ENCODE measurements at regions not wholly inside any gene's neighbourhood (a gene's known extent, or its start where the extent isn't known, plus 50 kb on each side); places are given as distances from the start of the nearest gene placed in this dataset.

DNA sequence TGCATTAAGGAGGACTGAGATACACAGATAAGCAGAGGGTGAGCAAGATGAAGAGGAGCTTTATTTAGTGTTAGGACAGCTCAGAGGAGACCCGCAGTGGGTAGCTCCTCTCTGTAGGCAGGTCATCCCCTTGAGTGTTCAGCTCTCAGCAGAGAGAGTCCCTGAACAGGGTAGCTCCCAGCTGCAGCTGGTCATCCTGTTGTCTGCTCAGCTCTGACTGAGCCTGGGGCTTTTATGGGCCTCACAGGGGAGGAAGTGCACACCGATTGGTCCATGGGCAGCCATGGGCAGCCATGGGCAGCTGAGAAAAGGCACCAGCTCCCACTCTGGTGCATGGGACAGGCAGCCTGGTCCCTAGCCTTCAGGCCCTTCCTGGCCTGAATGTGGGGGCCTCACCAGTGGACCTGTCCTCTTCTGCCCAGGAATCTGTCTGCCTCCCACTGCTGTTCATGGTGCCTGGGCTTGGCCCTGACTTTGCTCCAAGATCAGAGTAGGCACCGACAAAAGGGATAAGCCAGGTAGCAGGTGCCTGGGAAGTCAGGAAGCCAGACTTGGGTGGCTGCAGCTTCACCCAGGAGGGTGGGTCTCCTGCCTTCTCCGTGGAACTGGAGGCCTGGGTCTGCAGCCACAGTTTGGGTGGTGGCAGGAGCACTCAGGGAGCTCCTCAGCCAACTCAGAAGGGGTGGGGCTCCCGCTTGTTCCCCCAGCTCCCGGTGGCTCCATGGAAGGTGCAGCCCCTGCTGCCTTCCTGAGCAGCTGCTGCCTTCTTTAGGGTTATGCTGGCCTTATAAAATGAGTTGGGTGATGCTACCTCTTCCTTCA lies 54.7 kb downstream of the MYEOV start:
- DNase-seq (ENCODE audit: low spot score): no peak

DNA sequence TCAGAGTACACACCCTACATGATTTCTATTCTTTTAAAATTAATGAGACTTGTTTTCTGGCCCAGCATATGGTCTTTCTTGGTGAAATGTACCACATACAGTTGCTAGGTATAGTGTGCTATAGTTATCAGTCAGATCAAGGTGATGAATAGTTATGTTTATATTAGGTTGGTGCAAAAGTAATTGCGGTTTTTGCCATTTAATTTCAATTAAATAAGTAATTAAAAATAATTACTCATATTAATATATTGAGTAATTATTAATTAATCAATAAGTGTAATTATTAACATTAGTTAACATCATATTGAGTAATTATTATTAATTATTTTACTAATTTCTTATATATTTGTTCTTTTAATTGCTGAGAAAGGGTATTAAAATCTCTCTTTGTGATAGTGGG lies 56.1 kb downstream of the MYEOV start:
- DNase-seq (ENCODE audit: low spot score): no peak

GRCh38 chr11:69350596-69350995 lies 56.6 kb downstream of the MYEOV start:
- DNase-seq (ENCODE audit: low spot score): no peak

DNA sequence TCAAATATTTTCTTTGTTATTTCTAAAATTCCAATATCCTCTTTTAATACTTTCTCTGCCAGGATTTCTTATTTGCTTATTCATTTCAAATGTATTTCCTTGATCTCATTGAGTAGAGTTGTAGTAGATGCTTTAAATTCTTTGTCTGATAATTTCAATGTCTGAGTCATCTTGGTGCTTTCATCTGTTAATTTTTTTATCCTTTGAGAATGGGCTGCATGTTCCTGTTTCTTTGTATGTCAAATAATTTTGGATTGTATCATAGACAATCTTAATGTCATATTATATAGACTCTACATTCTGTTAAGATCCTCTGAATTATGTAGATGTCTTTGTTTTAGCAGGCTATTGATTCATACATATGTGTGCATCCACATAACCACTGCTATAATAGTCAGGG lies 57.5 kb downstream of the MYEOV start:
- DNase-seq (ENCODE audit: low spot score): no peak

DNA sequence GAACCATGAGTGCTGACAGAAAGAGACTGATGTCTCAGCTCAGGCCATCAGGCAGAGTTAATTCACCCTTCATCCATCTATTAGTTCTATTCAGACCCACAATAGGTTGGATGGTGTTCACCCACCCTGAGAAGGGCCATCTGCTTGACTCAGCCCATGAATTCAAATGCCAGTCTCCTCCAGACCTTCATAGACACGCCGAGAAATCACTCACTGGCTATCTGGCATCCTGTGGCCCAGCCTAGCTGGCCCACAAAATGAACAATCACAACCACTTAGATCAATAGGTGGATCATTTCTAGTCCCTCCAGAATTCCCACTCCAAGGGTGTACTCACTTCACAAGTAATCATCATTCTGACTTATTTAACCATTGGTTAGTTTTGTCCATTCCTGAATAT lies 58.2 kb downstream of the MYEOV start:
- no peak for DNase-seq (ENCODE audit: low spot score)

DNA sequence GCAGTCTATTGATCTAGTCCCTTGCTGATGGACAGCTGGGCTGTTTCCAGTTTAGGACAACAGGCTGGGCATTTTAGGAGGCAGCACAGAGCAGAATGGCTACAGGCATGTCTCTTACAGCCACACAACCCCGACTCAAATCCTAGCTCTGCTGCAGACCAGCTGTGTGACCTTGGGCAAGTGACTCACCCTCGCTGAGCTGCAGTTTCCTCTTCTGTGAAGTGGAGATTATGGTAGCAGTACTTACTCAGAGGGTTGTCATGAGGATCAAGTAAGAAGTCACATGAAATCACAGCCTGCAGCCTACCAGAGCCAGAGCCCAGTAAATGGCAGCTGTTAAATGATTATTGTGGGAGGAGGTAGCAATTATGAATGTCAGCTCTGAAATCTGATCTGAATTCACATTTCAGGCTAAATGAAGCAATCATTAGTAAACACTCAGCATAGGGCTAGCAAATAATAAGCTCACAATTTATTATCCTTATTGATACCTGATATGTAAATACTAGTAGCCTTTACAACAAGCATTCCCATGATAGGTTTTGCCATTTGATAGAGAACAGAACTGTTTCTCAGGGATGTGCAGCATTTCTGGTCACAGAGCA lies 58.9 kb downstream of the MYEOV start:
- no peak for DNase-seq (ENCODE audit: low spot score)

DNA sequence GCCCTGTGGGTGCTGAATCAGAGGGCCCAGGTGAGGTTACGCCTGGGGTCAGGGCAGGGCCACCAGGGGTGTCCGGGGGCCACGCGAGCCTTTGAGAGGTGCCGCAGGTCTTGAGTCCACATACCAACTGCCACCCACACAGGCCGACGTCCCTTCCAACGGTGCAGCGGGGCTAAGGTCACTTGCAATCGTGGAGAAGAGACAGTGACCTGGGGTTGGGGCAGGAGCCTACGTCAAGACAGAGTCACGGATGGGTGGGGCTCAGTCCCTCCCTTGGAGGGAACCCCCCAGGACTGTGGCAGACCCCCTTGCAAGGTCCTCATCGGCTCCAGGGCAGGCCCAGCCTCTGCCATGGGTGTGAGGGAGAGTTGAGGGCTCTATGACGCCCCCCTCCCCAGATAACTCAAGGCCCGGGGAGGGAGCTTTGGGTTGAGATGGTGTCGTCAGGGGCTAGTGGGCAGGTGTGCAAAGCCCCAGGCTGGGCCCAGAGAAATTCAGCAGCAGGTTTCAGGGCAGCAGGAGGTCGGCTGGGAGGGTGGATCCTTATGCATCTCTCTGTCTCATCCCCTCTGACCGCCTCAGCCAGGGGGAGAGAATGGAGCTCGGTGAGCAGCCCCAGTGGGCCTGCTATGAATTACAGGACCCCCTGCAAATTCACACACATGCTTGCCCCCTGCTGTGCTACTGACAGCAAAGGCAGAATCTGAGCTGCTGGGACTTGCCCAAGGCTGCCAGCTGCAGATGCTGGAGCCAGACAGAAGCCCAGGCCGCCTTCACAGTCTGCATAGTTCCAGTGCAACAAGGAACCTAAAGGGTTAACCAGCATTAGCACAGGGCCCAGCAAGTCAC lies 60.0 kb downstream of the MYEOV start:
- no peak for DNase-seq (ENCODE audit: low spot score)

DNA sequence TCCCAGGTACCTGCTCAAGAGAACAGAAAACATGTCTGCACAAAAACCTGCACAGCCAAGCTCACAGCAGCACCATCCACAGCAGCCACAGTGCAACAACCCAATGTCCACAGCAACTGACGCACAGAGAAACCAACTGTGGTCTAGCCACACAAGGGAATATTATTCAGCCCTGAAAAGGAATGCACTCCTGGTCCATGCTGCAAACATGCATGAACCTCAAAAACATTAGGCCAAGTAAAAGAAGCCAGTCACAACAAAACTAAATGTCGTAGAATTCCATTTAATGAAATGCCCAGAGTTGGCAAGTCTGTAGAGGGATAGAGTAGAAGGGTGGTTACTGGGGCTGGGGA lies 60.6 kb downstream of the MYEOV start:
- no peak for DNase-seq (ENCODE audit: low spot score)

- no peak for DNase-seq (ENCODE audit: low spot score)
These were observed 61.5 kb downstream of the MYEOV start for GRCh38 chr11:69355346-69355940.

DNA sequence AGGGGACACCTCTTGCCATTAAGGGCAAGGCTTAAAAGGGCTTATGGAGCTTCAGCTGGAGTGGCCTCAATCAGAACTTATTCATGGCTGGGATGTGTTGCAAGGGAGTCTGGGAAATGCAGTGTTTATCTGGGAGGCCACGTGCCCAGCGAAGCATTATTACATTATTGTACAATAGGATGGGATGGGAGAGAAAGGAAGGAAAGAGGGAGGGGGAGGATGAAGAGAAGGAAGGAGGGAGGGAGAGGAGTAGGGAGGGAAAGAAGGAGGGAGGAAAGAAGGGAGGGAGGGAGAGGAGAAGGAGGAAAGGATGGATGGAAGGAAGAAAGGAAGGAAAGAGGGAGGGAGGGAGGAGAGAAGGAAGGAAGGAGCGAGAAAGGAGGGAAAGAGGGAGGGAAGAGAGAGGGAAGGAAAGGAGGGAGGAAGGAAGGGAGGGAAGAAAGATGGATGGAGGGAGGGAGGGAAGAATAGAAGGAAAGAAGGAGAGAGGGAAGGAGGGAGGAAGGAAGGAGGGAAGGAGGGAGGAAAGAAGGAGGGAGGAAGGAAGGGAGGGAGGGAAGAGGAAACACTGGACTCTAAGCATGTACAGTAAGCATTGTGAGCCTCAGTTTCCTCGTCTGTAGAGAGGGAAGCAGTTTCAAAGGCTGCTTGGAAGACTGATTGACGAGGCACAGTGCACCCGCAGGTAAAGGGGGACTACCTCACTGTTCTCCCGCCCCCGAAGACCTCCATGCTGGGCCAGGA lies 62.2 kb downstream of the MYEOV start:
- no peak for DNase-seq (ENCODE audit: low spot score)

- DNase-seq (ENCODE audit: low spot score): no peak
These were observed 62.9 kb downstream of the MYEOV start for GRCh38 chr11:69356703-69357457.

GRCh38 chr11:69357458-69358397 lies 63.8 kb downstream of the MYEOV start:
- no peak for DNase-seq (ENCODE audit: low spot score)

DNA sequence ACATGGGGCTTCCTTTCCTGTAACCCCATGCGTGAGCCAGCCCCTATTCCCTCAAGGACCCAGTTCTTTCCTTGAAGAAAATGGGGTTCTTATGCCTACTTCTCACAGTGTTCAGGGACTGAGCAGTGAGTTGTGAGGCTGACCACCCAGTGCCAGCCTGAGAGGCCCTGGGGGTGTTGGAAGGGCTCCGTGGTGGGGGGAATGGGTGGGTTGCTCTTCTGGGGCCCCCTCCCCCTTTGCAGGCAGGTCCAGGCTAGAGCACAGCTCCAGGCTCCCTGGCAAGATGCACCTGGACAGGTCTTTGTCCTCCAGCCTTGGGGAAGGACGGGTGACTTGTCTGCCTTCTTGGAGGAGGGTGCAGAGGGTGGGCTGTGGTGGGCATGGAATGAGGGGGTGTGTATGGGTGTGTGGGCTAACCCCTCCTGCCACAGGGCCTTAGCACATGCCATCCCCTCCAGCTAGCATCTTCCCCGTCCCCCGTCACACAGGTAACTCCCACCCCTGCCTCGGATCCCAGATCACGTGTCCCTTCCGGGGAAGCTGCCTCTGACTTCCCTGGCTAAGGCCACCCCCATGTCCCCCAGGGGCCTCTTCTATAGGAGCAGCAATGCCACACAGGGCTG lies 64.6 kb downstream of the MYEOV start:
- no peak for DNase-seq (ENCODE audit: low spot score)

DNA sequence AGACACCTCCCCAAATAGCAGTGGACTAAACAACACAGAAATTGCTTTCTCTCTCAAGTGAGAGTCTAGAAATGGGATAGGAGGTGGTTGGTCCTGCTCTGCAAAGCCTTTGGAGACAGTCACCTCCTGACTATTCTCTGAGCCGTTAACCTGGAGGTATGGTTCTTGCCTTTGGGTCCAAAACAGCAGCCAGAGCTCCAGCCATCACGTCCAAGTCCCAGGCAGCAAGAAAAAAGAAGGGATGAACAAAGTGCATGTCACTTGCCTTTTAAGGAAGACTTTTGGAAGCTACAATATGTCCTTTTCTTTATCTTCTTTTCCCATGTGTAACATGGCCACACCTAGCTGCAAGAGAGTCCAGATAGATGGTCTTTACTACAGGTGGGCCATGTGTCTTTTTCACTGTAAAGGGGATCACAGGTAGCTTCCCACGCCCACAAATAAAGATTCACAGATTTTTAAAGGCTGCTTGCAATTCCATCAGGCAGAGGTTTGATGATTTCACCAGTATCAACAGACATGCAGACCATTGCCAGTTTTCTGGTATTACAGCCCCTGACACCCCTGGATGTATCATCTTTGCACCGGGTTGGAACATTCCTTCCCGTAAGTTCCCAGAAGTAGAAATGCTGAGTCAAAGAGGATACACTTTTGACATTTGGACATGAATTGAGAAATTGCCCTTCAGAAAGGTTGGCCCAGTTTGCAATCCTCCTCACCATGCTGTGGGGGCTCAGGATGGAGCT lies 66.0 kb downstream of the MYEOV start:
- no peak for DNase-seq (ENCODE audit: low spot score)

GRCh38 chr11:69360606-69361005 lies 66.7 kb downstream of the MYEOV start:
- DNase-seq (ENCODE audit: low spot score): no peak

DNA sequence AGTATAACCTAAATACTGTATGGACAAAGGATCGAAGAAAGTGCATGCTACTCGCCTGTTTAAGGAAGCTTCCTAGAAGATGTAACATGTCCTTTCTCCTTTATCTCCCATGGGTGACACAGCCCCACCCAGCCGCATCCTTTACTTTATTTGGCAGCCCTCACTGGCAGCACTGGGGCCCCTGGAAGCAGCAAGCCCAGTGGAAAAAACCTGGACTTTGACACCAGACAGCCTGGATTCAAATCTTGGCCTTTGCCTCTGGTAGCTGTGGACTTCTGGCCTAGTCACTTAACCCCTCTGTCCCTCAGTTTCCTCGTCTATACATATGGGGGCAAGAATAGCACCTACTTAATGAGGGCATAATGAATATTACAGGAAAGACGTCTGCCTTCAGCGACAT lies 67.1 kb downstream of the MYEOV start:
- DNase-seq (ENCODE audit: low spot score): no peak

DNA sequence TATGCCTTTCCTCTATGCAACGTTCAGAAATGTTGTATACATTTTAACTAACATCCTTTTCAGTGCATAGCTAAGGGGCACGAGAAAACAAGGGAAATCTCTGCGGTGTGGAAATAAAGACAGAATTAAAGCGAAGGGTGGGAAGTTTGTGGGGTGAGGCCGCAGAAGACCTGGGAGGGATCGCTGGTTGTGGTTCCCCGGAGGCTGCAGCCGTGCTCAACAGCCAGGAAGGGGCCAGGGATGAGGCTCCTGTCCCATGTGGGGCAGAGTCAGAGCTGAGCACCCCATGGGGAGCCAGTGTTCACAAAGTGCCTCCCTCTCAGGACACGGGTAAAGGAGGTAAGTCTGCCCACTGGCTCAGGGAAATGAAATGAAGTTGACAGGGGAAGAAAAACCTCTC lies 67.5 kb downstream of the MYEOV start:
- DNase-seq (ENCODE audit: low spot score): no peak

DNA sequence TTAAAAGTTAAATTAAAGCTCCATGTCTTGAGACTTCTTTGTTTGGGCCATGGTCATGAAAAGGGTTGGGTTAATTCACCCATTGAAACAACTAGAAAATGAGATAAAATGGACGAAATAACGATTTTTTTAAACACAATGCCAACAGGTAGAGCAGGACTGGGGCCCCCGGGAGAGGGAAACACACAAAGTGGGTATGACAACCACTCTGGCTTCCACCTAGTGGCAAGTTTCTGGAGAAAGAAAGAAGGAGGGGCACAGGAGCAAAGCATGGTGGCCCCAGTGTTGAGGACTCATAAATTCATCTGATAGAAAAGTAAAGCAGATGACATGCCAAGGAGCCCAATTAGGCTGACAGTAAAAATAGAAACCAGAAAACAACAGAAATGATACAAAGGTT lies 68.4 kb downstream of the MYEOV start:
- DNase-seq (ENCODE audit: low spot score): no peak

DNA sequence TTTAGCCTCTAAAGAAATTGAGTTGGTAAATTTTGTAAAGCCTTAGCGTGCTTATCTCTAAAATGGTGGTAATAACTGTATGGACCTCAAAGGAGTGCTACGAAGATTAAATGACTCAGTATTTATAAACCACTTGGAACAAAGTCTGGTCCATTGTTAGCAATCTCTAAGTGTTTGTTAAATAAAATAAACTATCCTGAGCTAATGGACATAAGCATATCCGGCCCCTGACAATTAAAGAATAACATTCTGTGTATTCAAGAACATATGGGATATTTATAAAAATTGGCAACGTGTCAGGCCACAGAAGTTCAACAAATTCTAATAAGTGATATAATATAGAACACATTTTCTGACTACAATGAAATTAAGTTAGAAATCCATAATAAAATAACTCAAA lies 71.0 kb downstream of the MYEOV start:
- no peak for DNase-seq (ENCODE audit: low spot score)

Measured in cerebellar cortex (tissue), 1 donor.